Colon (tissue), 2 donors: ENCODE measurements at regions not wholly inside any gene's neighbourhood (a gene's known extent, or its start where the extent isn't known, plus 50 kb on each side); places are given as distances from the start of the nearest gene placed in this dataset.

Source experiments
- FAIRE-seq: peaks from 2 replicates; lab custom pipeline; 2012; peaks lifted over from hg19 to GRCh38; lab: Jason Lieb, UNC
- donor health status: control.
- donor health status: control.

- FAIRE-seq = no peak
These were observed 220.5 kb downstream of the PTPRU start for GRCh38 chr1:29456685-29457435.

GRCh38 chr1:29455781-29456180, 219.5 kb downstream of the PTPRU start:
- no peak for FAIRE-seq

- FAIRE-seq = no peak
These were observed 218.5 kb downstream of the PTPRU start for GRCh38 chr1:29454616-29455380.

- no peak for FAIRE-seq
These were observed 217.3 kb downstream of the PTPRU start for GRCh38 chr1:29453502-29454240.

- FAIRE-seq = no peak
These were observed 216.3 kb downstream of the PTPRU start for GRCh38 chr1:29452463-29453230.

- no peak for FAIRE-seq
These were observed 215.1 kb downstream of the PTPRU start for GRCh38 chr1:29451368-29451892.

GRCh38 chr1:29450591-29450990, 214.3 kb downstream of the PTPRU start:
- FAIRE-seq = no peak

GRCh38 chr1:29448456-29449235, 212.3 kb downstream of the PTPRU start:
- FAIRE-seq = no peak

- no peak for FAIRE-seq
These were observed 211.0 kb downstream of the PTPRU start for GRCh38 chr1:29447368-29447767.

- FAIRE-seq = no peak
These were observed 208.7 kb downstream of the PTPRU start for GRCh38 chr1:29444782-29445729.

GRCh38 chr1:29444081-29444715, 207.9 kb downstream of the PTPRU start:
- no peak for FAIRE-seq

GRCh38 chr1:29441916-29442668, 205.8 kb downstream of the PTPRU start:
- FAIRE-seq = no peak

- FAIRE-seq = no peak
These were observed 203.3 kb downstream of the PTPRU start for GRCh38 chr1:29439615-29440014.

GRCh38 chr1:29438991-29439390, 202.7 kb downstream of the PTPRU start:
- FAIRE-seq = no peak

GRCh38 chr1:29437946-29438345, 201.6 kb downstream of the PTPRU start:
- FAIRE-seq = no peak

- no peak for FAIRE-seq
These were observed 200.0 kb downstream of the PTPRU start for GRCh38 chr1:29436181-29436785.

- FAIRE-seq = no peak
These were observed 197.5 kb downstream of the PTPRU start for GRCh38 chr1:29433830-29434229.

- FAIRE-seq = no peak
These were observed 194.8 kb downstream of the PTPRU start for GRCh38 chr1:29431138-29431537.
